ENCODE measurements at regions not wholly inside any gene's neighbourhood (a gene's known extent, or its start where the extent isn't known, plus 50 kb on each side); places are given as distances from the start of the nearest gene placed in this dataset.
"Not testable (repeated sequence)": the region's sequence is repeated elsewhere in the genome, so short reads cannot be mapped to it uniquely, and the experiment has no call there.

DNA sequence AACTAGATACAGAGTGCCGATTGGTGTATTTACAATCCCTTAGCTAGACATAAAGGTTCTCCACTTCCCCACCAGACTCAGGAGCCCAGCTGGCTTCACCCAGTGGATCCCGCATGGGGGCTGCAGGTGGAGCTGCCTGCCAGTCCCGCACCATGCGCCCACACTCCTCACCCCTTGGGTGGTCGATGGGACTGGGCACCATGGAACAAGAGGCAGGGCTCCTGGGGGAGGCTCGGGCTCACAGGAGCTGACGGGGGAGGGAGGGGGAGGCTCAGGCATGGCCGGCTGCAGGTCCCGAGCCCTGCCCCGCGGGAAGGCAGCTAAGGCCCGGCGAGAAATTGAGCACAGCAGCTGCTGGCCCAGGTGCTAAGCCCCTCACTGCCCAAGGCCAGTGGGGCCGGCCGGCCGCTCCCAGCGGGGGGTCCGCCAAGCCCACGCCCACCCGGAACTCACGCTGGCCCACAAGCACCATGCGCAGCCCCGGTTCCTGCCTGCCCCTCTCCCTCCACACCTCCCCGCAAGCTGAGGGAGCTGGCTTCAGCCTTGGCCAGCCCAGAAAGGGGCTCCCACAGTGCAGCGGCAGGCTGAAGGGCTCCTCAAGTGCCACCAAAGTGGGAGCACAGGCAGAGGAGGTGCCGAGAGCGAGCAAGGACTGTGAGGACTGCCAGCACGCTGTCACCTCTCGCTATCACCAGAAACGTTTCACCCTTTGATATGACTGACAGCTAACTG lies 1213.1 kb downstream of the SUCLG1 start:
- not testable (repeated sequence) for TF ChIP-seq POLR2A (IDR thresholded peaks at IDR 0.05; ENCODE audit: low read length); SMC3 (IDR thresholded peaks at IDR 0.05); KDM5A (IDR thresholded peaks at IDR 0.05); MAFK (IDR thresholded peaks at IDR 0.05; ENCODE audit: partially characterized antibody); POLR2AphosphoS2 (conservative IDR thresholded peaks at IDR 0.05; ENCODE audit: low read length); CHD4 (IDR thresholded peaks at IDR 0.05; ENCODE audit: borderline replicate concordance)
- TF ChIP-seq, protein P1, sequence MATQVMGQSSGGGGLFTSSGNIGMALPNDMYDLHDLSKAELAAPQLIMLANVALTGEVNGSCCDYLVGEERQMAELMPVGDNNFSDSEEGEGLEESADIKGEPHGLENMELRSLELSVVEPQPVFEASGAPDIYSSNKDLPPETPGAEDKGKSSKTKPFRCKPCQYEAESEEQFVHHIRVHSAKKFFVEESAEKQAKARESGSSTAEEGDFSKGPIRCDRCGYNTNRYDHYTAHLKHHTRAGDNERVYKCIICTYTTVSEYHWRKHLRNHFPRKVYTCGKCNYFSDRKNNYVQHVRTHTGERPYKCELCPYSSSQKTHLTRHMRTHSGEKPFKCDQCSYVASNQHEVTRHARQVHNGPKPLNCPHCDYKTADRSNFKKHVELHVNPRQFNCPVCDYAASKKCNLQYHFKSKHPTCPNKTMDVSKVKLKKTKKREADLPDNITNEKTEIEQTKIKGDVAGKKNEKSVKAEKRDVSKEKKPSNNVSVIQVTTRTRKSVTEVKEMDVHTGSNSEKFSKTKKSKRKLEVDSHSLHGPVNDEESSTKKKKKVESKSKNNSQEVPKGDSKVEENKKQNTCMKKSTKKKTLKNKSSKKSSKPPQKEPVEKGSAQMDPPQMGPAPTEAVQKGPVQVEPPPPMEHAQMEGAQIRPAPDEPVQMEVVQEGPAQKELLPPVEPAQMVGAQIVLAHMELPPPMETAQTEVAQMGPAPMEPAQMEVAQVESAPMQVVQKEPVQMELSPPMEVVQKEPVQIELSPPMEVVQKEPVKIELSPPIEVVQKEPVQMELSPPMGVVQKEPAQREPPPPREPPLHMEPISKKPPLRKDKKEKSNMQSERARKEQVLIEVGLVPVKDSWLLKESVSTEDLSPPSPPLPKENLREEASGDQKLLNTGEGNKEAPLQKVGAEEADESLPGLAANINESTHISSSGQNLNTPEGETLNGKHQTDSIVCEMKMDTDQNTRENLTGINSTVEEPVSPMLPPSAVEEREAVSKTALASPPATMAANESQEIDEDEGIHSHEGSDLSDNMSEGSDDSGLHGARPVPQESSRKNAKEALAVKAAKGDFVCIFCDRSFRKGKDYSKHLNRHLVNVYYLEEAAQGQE (IDR thresholded peaks at IDR 0.05), result not testable (repeated sequence)
- TF ChIP-seq, protein P2, sequence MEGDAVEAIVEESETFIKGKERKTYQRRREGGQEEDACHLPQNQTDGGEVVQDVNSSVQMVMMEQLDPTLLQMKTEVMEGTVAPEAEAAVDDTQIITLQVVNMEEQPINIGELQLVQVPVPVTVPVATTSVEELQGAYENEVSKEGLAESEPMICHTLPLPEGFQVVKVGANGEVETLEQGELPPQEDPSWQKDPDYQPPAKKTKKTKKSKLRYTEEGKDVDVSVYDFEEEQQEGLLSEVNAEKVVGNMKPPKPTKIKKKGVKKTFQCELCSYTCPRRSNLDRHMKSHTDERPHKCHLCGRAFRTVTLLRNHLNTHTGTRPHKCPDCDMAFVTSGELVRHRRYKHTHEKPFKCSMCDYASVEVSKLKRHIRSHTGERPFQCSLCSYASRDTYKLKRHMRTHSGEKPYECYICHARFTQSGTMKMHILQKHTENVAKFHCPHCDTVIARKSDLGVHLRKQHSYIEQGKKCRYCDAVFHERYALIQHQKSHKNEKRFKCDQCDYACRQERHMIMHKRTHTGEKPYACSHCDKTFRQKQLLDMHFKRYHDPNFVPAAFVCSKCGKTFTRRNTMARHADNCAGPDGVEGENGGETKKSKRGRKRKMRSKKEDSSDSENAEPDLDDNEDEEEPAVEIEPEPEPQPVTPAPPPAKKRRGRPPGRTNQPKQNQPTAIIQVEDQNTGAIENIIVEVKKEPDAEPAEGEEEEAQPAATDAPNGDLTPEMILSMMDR (IDR thresholded peaks at IDR 0.05), result not testable (repeated sequence)
- TF ChIP-seq, protein P3, sequence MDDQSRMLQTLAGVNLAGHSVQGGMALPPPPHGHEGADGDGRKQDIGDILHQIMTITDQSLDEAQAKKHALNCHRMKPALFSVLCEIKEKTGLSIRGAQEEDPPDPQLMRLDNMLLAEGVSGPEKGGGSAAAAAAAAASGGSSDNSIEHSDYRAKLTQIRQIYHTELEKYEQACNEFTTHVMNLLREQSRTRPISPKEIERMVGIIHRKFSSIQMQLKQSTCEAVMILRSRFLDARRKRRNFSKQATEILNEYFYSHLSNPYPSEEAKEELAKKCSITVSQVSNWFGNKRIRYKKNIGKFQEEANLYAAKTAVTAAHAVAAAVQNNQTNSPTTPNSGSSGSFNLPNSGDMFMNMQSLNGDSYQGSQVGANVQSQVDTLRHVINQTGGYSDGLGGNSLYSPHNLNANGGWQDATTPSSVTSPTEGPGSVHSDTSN (IDR thresholded peaks at IDR 0.05), result not testable (repeated sequence)
